GM12865 (cell line): ENCODE measurements at regions not wholly inside any gene's neighbourhood (a gene's known extent, or its start where the extent isn't known, plus 50 kb on each side); places are given as distances from the start of the nearest gene placed in this dataset.
"Not testable (repeated sequence)": the region's sequence is repeated elsewhere in the genome, so short reads cannot be mapped to it uniquely, and the experiment has no call there.

Source experiments
- DNase-seq: peaks from one replicate; pipeline ENCODE4 v3.0.0; 2010; ENCODE audit warnings: low read depth
- H3K4me3 ChIP-seq: 2 replicates; pipeline ENCODE4 v1.5.1; 2011; ENCODE audit warnings: mild to moderate bottlenecking, low read depth, low read length, control low read depth
- CTCF ChIP-seq: IDR thresholded peaks from 2 replicates; pipeline ENCODE4 v1.5.1; 2011; ENCODE audit warnings: low read length, control low read depth, low read depth, inconsistent platforms; ENCODE audit not compliant: insufficient read depth; ENCODE audit errors: missing control alignments

GRCh38 chr5:32869216-32869615 is 158.1 kb downstream of the NPR3 start:
- no peak for TF ChIP-seq CTCF
- H3K4me3 ChIP-seq = no peak overlapping the region
- DNase-seq = no peak

GRCh38 chr5:32876791-32877190 is 165.7 kb downstream of the NPR3 start:
- no peak for TF ChIP-seq CTCF
- DNase-seq = no peak
- H3K4me3 ChIP-seq = no peak overlapping the region

- H3K4me3 ChIP-seq, DNase-seq: not testable (repeated sequence)
Observed at GRCh38 chr5:32879364-32879763, 168.2 kb downstream of the NPR3 start.

- no peak overlapping the region for H3K4me3 ChIP-seq
- no peak for TF ChIP-seq CTCF
- DNase-seq = no peak
Observed at GRCh38 chr5:32880796-32881195, 169.7 kb downstream of the NPR3 start.

- no peak overlapping the region for H3K4me3 ChIP-seq
- TF ChIP-seq CTCF = no peak
- DNase-seq = no peak
Observed at GRCh38 chr5:32887390-32887789, 176.3 kb downstream of the NPR3 start.

- no peak for TF ChIP-seq CTCF
- no peak for DNase-seq
- H3K4me3 ChIP-seq = no peak overlapping the region
Observed at GRCh38 chr5:32889078-32889477, 178.0 kb downstream of the NPR3 start.

GRCh38 chr5:32903613-32904012 is 192.5 kb downstream of the NPR3 start:
- no peak for DNase-seq
- no peak for TF ChIP-seq CTCF
- no peak overlapping the region for H3K4me3 ChIP-seq

GRCh38 chr5:32908641-32909040 is 197.5 kb downstream of the NPR3 start:
- DNase-seq = no peak
- TF ChIP-seq CTCF = no peak
- no peak overlapping the region for H3K4me3 ChIP-seq
